Mesendoderm (in vitro differentiated cells): ENCODE measurements at regions not wholly inside any gene's neighbourhood (a gene's known extent, or its start where the extent isn't known, plus 50 kb on each side); places are given as distances from the start of the nearest gene placed in this dataset.

Source experiments
- DNase-seq: peaks from one replicate; pipeline ENCODE4 v3.0.0; 2013
- H2AK5ac ChIP-seq: 2 replicates; pipeline ENCODE4 v1.6.1; 2013; ENCODE audit warnings: low read length, inconsistent platforms
- H2BK120ac ChIP-seq: 2 replicates; pipeline ENCODE4 v1.6.1; 2013; ENCODE audit warnings: low read depth, mild to moderate bottlenecking, low read length, moderate library complexity, mixed read lengths
- H2BK15ac ChIP-seq: replicated peaks from 2 replicates; pipeline ENCODE4 v1.6.1; 2013; ENCODE audit warnings: low read depth, mild to moderate bottlenecking, moderate library complexity
- H2BK5ac ChIP-seq: 2 replicates; pipeline ENCODE4 v1.6.1; 2013; ENCODE audit warnings: low read length, inconsistent platforms
- H3K18ac ChIP-seq: 2 replicates; pipeline ENCODE4 v1.6.1; 2013; ENCODE audit warnings: mild to moderate bottlenecking, low read length, mixed read lengths
- H3K23ac ChIP-seq: one replicate; pipeline ENCODE4 v1.6.1; 2013; ENCODE audit warnings: low read length
- H3K27ac ChIP-seq: 2 replicates; pipeline ENCODE4 v1.5.1; 2013; ENCODE audit warnings: low read depth, mild to moderate bottlenecking, inconsistent platforms, low read length, moderate library complexity
- H3K27me3 ChIP-seq: 2 replicates; pipeline ENCODE4 v1.6.1; 2013; ENCODE audit warnings: low read length, control low read depth, mild to moderate bottlenecking, inconsistent platforms; ENCODE audit not compliant: insufficient read depth, poor library complexity
- H3K36me3 ChIP-seq: 2 replicates; pipeline ENCODE4 v1.6.1; 2013; ENCODE audit warnings: low read length, inconsistent platforms; ENCODE audit not compliant: control insufficient read depth, insufficient read depth
- H3K4ac ChIP-seq: one replicate; pipeline ENCODE4 v1.6.1; 2013; ENCODE audit warnings: low read depth, mild to moderate bottlenecking, low read length, moderate library complexity
- H3K4me1 ChIP-seq: 2 replicates; pipeline ENCODE4 v1.6.1; 2013; ENCODE audit warnings: low read depth, low read length, inconsistent platforms; ENCODE audit not compliant: control insufficient read depth
- H3K4me2 ChIP-seq: 2 replicates; pipeline ENCODE4 v1.6.1; 2013; ENCODE audit warnings: low read length
- H3K4me3 ChIP-seq: 2 replicates; pipeline ENCODE4 v1.5.1; 2013; ENCODE audit warnings: mild to moderate bottlenecking, low read length
- H3K56ac ChIP-seq: one replicate; pipeline ENCODE4 v1.6.1; 2013; ENCODE audit warnings: low read length
- H3K79me1 ChIP-seq: 2 replicates; pipeline ENCODE4 v1.6.1; 2013; ENCODE audit warnings: low read length, inconsistent platforms
- H3K79me2 ChIP-seq: 2 replicates; pipeline ENCODE4 v1.6.1; 2013; ENCODE audit warnings: mild to moderate bottlenecking, low read length; ENCODE audit not compliant: control insufficient read depth, insufficient read depth
- H3K9ac ChIP-seq: 2 replicates; pipeline ENCODE4 v1.6.1; 2013; ENCODE audit warnings: low read length, inconsistent platforms
- H4K5ac ChIP-seq: one replicate; pipeline ENCODE4 v1.6.1; 2013; ENCODE audit warnings: low read length
- H4K8ac ChIP-seq: one replicate; pipeline ENCODE4 v1.6.1; 2013; ENCODE audit warnings: low read depth, mild to moderate bottlenecking, control low read depth, low read length, moderate library complexity
- WGBS: extraction: QIAGEN DNeasy Blood & Tissue Kit; methylation state at CpG from one replicate; pipeline ENCODE4 v1.1.7; 2013; ENCODE audit warnings: low lambda C conversion rate, missing lambda C conversion rate; ENCODE audit not compliant: insufficient coverage; ENCODE audit errors: extremely low coverage; 5-methylcytosine and 5-hydroxymethylcytosine counted together

- Histone ChIP-seq H3K79me1 (no peaks in the 10 kb centered on the region), H2BK5ac (no peak overlapping the region), H3K4me1 (no peaks in the 10 kb centered on the region), H3K27ac (no peak overlapping the region), H4K5ac (no peak overlapping the region), H3K79me2 (no peaks in the 10 kb centered on the region), H2BK15ac (no peak overlapping the region), H3K36me3 (no peaks in the 10 kb centered on the region), H3K23ac (no peak overlapping the region), H2AK5ac (no peak overlapping the region), H2BK120ac (no peak overlapping the region), H3K9ac (no peak overlapping the region), H3K4ac (no peak overlapping the region), H3K18ac (no peak overlapping the region), H3K56ac (no peak overlapping the region), H3K4me3 (no peak overlapping the region), H3K27me3 (no peaks in the 10 kb centered on the region), H4K8ac (no peak overlapping the region), H3K4me2 (no peak overlapping the region)
- no CpG with 5 or more reads among the region's 4 CpGs for WGBS
- DNase-seq: peak; percentile 27
Observed at GRCh38 chr2:67503066-67503795, 106.1 kb downstream of the ETAA1 start.

GRCh38 chr2:67510745-67511144 lies 113.6 kb downstream of the ETAA1 start:
- no peak overlapping the region for H3K4me2 ChIP-seq
- H3K4me3 ChIP-seq: no peak overlapping the region
- WGBS: no CpG with 5 or more reads among the region's 3 CpGs
- no peak overlapping the region for H3K9ac ChIP-seq
- H3K4ac ChIP-seq: no peak overlapping the region
- H3K23ac ChIP-seq: no peak overlapping the region
- H3K27ac ChIP-seq: no peak overlapping the region
- no peak overlapping the region for H2BK5ac ChIP-seq
- no peaks in the 10 kb centered on the region for H3K79me2 ChIP-seq
- no peak overlapping the region for H2BK15ac ChIP-seq
- no peaks in the 10 kb centered on the region for H3K79me1 ChIP-seq
- H3K56ac ChIP-seq: no peak overlapping the region
- H2BK120ac ChIP-seq: no peak overlapping the region
- H2AK5ac ChIP-seq: no peak overlapping the region
- H3K36me3 ChIP-seq: no peaks in the 10 kb centered on the region
- no peak for DNase-seq
- H4K5ac ChIP-seq: no peak overlapping the region
- H3K18ac ChIP-seq: no peak overlapping the region
- no peaks in the 10 kb centered on the region for H3K4me1 ChIP-seq
- no peak overlapping the region for H4K8ac ChIP-seq
- H3K27me3 ChIP-seq: no peaks in the 10 kb centered on the region

- H3K23ac ChIP-seq: no peak overlapping the region
Observed at GRCh38 chr2:67514515-67514914, 117.4 kb downstream of the ETAA1 start.

GRCh38 chr2:67515056-67515455 lies 117.9 kb downstream of the ETAA1 start:
- no peak overlapping the region for H4K5ac ChIP-seq
- no peak overlapping the region for H2BK5ac ChIP-seq
- no peak overlapping the region for H3K4me2 ChIP-seq
- H3K79me2 ChIP-seq: no peaks in the 10 kb centered on the region
- no peak overlapping the region for H3K4ac ChIP-seq
- H3K56ac ChIP-seq: no peak overlapping the region
- no CpG with 5 or more reads among the region's 7 CpGs for WGBS
- no peak overlapping the region for H3K18ac ChIP-seq
- H3K23ac ChIP-seq: no peak overlapping the region
- H2BK120ac ChIP-seq: no peak overlapping the region
- no peak for DNase-seq
- no peaks in the 10 kb centered on the region for H3K79me1 ChIP-seq
- H3K9ac ChIP-seq: no peak overlapping the region
- no peaks in the 10 kb centered on the region for H3K36me3 ChIP-seq
- H4K8ac ChIP-seq: no peak overlapping the region
- no peaks in the 10 kb centered on the region for H3K27me3 ChIP-seq
- no peak overlapping the region for H3K27ac ChIP-seq
- H3K4me3 ChIP-seq: no peak overlapping the region
- no peaks in the 10 kb centered on the region for H3K4me1 ChIP-seq
- H2BK15ac ChIP-seq: no peak overlapping the region
- H2AK5ac ChIP-seq: no peak overlapping the region

More at GRCh38 chr2:67514515-67514914, 117.4 kb downstream of the ETAA1 start:
- no peaks in the 10 kb centered on the region for H3K79me1 ChIP-seq
- H4K5ac ChIP-seq: no peak overlapping the region
- H3K4me2 ChIP-seq: no peak overlapping the region
- no peaks in the 10 kb centered on the region for H3K4me1 ChIP-seq
- H2AK5ac ChIP-seq: no peak overlapping the region
- H3K27ac ChIP-seq: no peak overlapping the region
- no peak overlapping the region for H4K8ac ChIP-seq
- H3K9ac ChIP-seq: no peak overlapping the region
- no peak overlapping the region for H3K56ac ChIP-seq
- no peak overlapping the region for H3K4ac ChIP-seq
- H3K4me3 ChIP-seq: no peak overlapping the region
- no peak overlapping the region for H2BK15ac ChIP-seq
- no peak overlapping the region for H2BK5ac ChIP-seq
- H3K79me2 ChIP-seq: no peaks in the 10 kb centered on the region
- no peaks in the 10 kb centered on the region for H3K36me3 ChIP-seq
- DNase-seq: no peak
- H2BK120ac ChIP-seq: no peak overlapping the region
- no peak overlapping the region for H3K18ac ChIP-seq
- H3K27me3 ChIP-seq: no peaks in the 10 kb centered on the region

- no CpG with 5 or more reads among the region's 1 CpG for WGBS
Observed at GRCh38 chr2:67515538-67515937, 118.4 kb downstream of the ETAA1 start.

GRCh38 chr2:67516362-67516761 lies 119.2 kb downstream of the ETAA1 start:
- H2BK15ac ChIP-seq: no peak overlapping the region
- no peak overlapping the region for H4K5ac ChIP-seq
- no peak overlapping the region for H3K23ac ChIP-seq
- H4K8ac ChIP-seq: no peak overlapping the region
- H2BK120ac ChIP-seq: no peak overlapping the region
- H3K4ac ChIP-seq: no peak overlapping the region
- no peaks in the 10 kb centered on the region for H3K36me3 ChIP-seq
- H3K27ac ChIP-seq: no peak overlapping the region
- no peak overlapping the region for H3K18ac ChIP-seq
- DNase-seq: no peak
- H3K56ac ChIP-seq: no peak overlapping the region
- H3K27me3 ChIP-seq: no peaks in the 10 kb centered on the region
- no peaks in the 10 kb centered on the region for H3K4me1 ChIP-seq
- H3K4me2 ChIP-seq: no peak overlapping the region
- no peak overlapping the region for H3K4me3 ChIP-seq
- no peaks in the 10 kb centered on the region for H3K79me1 ChIP-seq
- H3K9ac ChIP-seq: no peak overlapping the region
- H2BK5ac ChIP-seq: no peak overlapping the region
- no peaks in the 10 kb centered on the region for H3K79me2 ChIP-seq
- no CpG with 5 or more reads among the region's 5 CpGs for WGBS
- no peak overlapping the region for H2AK5ac ChIP-seq

More at GRCh38 chr2:67515538-67515937, 118.4 kb downstream of the ETAA1 start:
- H3K4me2 ChIP-seq: no peak overlapping the region
- H2AK5ac ChIP-seq: no peak overlapping the region
- H3K9ac ChIP-seq: no peak overlapping the region
- H3K4ac ChIP-seq: no peak overlapping the region
- H3K79me1 ChIP-seq: no peaks in the 10 kb centered on the region
- no peak overlapping the region for H2BK15ac ChIP-seq
- no peaks in the 10 kb centered on the region for H3K4me1 ChIP-seq
- no peaks in the 10 kb centered on the region for H3K27me3 ChIP-seq
- H2BK5ac ChIP-seq: no peak overlapping the region
- H3K18ac ChIP-seq: no peak overlapping the region
- no peak overlapping the region for H4K5ac ChIP-seq
- H3K4me3 ChIP-seq: no peak overlapping the region
- no peak overlapping the region for H3K56ac ChIP-seq
- no peak overlapping the region for H4K8ac ChIP-seq
- H3K23ac ChIP-seq: no peak overlapping the region
- no peak for DNase-seq
- no peak overlapping the region for H3K27ac ChIP-seq
- no peaks in the 10 kb centered on the region for H3K36me3 ChIP-seq
- no peak overlapping the region for H2BK120ac ChIP-seq
- H3K79me2 ChIP-seq: no peaks in the 10 kb centered on the region
